ENCODE measurements at regions not wholly inside any gene's neighbourhood (a gene's known extent, or its start where the extent isn't known, plus 50 kb on each side); places are given as distances from the start of the nearest gene placed in this dataset.

DNA sequence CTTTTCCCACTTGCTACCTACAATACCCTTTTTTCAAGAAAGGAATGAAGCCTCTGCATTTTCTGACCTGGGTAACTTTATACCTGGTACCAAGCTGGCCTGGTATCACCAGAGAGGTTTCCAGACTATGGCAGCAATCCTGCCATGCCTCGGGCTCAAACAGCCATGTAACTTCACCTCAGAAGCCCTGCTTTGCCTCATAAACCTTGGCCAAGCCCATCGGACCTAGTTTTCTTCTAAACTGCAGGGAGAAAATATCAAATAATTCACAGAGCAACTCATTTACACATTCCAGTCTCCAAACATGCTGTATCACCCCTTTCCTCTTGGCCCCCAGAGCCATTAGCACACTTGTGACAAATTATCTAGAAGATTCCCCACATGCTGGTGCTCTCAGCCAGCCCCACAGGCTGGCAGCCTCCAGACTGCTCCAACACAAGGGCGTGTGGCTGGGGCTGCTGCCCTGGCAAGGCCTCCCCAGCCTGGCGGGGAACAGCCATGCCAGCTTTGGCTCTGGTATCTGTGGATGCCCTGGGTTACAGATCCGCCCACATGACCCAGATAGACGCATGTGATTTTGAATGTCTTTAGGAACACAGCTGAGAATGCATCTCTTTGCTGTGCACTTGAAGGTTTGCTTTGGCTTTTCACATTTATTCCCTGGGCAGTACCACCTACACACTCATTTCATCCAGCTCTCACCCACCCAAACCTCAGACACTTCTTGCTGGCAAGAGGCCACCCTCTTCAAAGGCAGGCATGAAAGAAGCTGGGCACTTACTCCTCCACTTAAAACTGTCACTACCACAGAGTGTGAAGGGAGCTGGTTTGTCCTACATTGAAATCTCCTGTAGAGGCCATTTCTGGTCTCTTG, 70.0 kb upstream of the BCAR3 start:
- Histone ChIP-seq H3K4me1 (peaks cover 0 to 23% (median 2%) of the 10 kb centered on the region in 4 donors), H3K9me3 (peaks cover 0 to 6% (median 0%) of the 10 kb centered on the region in 4 donors), H3K27ac (no peak overlapping the region), H3K36me3 (no peaks in the 10 kb centered on the region), H3K4me3 (no peak overlapping the region), H3K27me3 (no peaks in the 10 kb centered on the region)
- no peak for DNase-seq
- intact Hi-C loops (cut with DNase I; ENCODE audit: low total_unique reads) = no loop called here
- WGBS, 5 donors = 70 to 91% (median 84%) methylated on average over 6 of the region's 6 CpGs
- TF ChIP-seq POLR2AphosphoS5 (IDR thresholded peaks at IDR 0.05) (no peak), EP300 (IDR thresholded peaks at IDR 0.05) (no peak), POLR2A (IDR thresholded peaks at IDR 0.05) (no peak)
- TF ChIP-seq, protein P1, sequence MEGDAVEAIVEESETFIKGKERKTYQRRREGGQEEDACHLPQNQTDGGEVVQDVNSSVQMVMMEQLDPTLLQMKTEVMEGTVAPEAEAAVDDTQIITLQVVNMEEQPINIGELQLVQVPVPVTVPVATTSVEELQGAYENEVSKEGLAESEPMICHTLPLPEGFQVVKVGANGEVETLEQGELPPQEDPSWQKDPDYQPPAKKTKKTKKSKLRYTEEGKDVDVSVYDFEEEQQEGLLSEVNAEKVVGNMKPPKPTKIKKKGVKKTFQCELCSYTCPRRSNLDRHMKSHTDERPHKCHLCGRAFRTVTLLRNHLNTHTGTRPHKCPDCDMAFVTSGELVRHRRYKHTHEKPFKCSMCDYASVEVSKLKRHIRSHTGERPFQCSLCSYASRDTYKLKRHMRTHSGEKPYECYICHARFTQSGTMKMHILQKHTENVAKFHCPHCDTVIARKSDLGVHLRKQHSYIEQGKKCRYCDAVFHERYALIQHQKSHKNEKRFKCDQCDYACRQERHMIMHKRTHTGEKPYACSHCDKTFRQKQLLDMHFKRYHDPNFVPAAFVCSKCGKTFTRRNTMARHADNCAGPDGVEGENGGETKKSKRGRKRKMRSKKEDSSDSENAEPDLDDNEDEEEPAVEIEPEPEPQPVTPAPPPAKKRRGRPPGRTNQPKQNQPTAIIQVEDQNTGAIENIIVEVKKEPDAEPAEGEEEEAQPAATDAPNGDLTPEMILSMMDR (IDR thresholded peaks at IDR 0.05) = no peak

DNA sequence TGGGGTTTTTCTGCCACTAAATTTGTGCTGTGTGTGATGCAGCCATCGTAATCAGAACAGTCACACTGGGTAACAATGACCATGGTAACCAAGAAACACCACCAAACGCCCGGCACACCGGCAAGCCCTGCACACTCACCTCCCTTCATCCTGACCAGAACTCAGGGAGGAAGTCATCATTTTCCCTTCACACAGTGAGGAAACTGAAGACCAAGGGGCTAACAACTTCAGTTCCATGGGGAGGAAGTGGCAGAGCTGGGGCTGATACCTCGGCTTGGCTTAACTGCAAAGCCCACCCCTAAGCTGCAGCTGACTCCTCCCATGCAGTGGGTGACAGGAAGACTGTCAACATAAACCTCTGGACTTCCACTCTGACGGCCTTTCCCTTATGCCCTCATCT, 69.3 kb upstream of the BCAR3 start:
- peak in 1 of 2 donors; percentile 33 for DNase-seq
- 69 to 89% (median 77%) methylated on average over 6 of the region's 6 CpGs for WGBS, 5 donors
- TF ChIP-seq, protein P1 (IDR thresholded peaks at IDR 0.05) = no peak
- TF ChIP-seq EP300 (IDR thresholded peaks at IDR 0.05) (no peak), POLR2AphosphoS5 (IDR thresholded peaks at IDR 0.05) (no peak), POLR2A (IDR thresholded peaks at IDR 0.05) (no peak)
- Histone ChIP-seq H3K4me3 (no peak overlapping the region), H3K36me3 (no peaks in the 10 kb centered on the region), H3K4me1 (peaks cover 0 to 23% (median 2%) of the 10 kb centered on the region in 4 donors), H3K27ac (no peak overlapping the region), H3K9me3 (peaks cover 0 to 6% (median 0%) of the 10 kb centered on the region in 4 donors), H3K27me3 (no peaks in the 10 kb centered on the region)
- intact Hi-C loops (cut with DNase I; ENCODE audit: low total_unique reads) = no loop called here

DNA sequence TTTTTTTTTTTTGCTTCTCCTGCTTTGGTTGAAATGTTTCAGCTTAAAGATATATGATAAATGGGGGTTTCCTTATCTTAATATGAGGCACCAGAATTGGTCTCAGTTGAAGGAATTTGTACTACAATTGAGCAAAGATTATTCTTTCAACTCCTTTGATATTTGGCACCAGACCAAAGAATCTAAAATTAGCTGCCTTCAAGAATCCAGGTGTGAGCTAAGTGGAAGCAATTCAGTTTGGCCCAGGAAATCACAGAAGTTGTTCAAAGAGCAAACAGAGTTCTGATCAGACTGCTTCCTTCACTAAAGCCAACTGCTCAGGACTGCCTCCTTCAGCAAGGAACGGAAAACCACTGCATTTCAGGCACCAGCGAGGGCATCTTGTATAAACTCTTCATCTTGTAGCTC, 68.3 kb upstream of the BCAR3 start:
- no peak overlapping the region for H3K27ac ChIP-seq
- H3K4me3 ChIP-seq = no peak overlapping the region
- no peak for TF ChIP-seq POLR2AphosphoS5 (IDR thresholded peaks at IDR 0.05)
- TF ChIP-seq, protein P1 (IDR thresholded peaks at IDR 0.05) = peak in 1 of 7 experiments; percentile 29
- no peaks in the 10 kb centered on the region for H3K27me3 ChIP-seq
- peak; percentile 36 to 70 for DNase-seq
- intact Hi-C loops (cut with DNase I; ENCODE audit: low total_unique reads) = no loop called here
- 22 to 44% (median 37%) methylated on average over 2 of the region's 2 CpGs for WGBS, 5 donors
- H3K4me1 ChIP-seq = peaks cover 0 to 23% (median 2%) of the 10 kb centered on the region in 4 donors
- H3K36me3 ChIP-seq = no peaks in the 10 kb centered on the region
- peaks cover 0 to 6% (median 0%) of the 10 kb centered on the region in 4 donors for H3K9me3 ChIP-seq

DNA sequence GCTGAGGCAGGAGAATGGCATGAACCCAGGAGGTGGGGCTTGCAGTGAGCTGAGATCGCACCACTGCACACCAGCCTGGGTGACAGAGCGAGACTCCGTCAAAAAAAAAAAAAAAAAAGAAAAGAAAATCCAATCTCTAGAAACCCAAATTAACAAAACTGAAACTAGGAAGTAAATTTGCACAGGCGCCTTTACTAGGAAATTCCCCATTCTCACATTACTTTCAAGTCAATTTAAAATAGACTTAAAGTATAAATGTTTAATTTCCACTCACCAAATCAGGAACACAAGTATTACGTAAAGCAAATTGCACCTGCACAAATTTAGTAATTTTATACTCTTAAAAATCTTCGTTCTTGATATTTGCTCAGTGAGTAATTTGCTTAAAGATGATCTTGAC, 67.8 kb upstream of the BCAR3 start:
- H3K9me3 ChIP-seq = peaks cover 0 to 6% (median 0%) of the 10 kb centered on the region in 4 donors
- 62 to 78% (median 76%) methylated on average over 6 of the region's 6 CpGs for WGBS, 5 donors
- intact Hi-C loops (cut with DNase I; ENCODE audit: low total_unique reads) = no loop called here
- peaks cover 0 to 22% (median 2%) of the 10 kb centered on the region in 4 donors for H3K4me1 ChIP-seq
- DNase-seq = no peak
- H3K36me3 ChIP-seq = no peaks in the 10 kb centered on the region
- no peak overlapping the region for H3K27ac ChIP-seq
- H3K27me3 ChIP-seq = no peaks in the 10 kb centered on the region
- TF ChIP-seq POLR2AphosphoS5 (IDR thresholded peaks at IDR 0.05) (no peak), POLR2A (IDR thresholded peaks at IDR 0.05) (no peak), EP300 (IDR thresholded peaks at IDR 0.05) (no peak)
- TF ChIP-seq, protein P1 (IDR thresholded peaks at IDR 0.05) = no peak
- H3K4me3 ChIP-seq = no peak overlapping the region
